ENCODE measurements at regions not wholly inside any gene's neighbourhood (a gene's known extent, or its start where the extent isn't known, plus 50 kb on each side); places are given as distances from the start of the nearest gene placed in this dataset.

- no peak for DNase-seq
- no peak overlapping the region for H2AFZ ChIP-seq (ENCODE audit: low read length)
Observed at GRCh38 chrX:113001836-113002235, 161.2 kb upstream of the AMOT start.

GRCh38 chrX:112997991-112998390 is 157.4 kb upstream of the AMOT start:
- Histone ChIP-seq H3K9ac (ENCODE audit: low read length) (no peak overlapping the region), H2AFZ (ENCODE audit: low read length) (no peak overlapping the region), H3K9me2 (replicated peaks; ENCODE audit: insufficient read depth, low read length) (no peaks in the 10 kb centered on the region), H3K4me1 (ENCODE audit: low read length) (no peaks in the 10 kb centered on the region), H4K20me1 (ENCODE audit: insufficient read depth, low read depth, low read length) (no peaks in the 10 kb centered on the region), H3K79me2 (ENCODE audit: low read length) (no peaks in the 10 kb centered on the region), H3K27me3 (ENCODE audit: low read length) (no peaks in the 10 kb centered on the region), H3K4me2 (ENCODE audit: low read depth, low read length, poor library complexity, severe bottlenecking) (no peak overlapping the region), H3K4me3 (ENCODE audit: low read length) (no peak overlapping the region), H3K27ac (ENCODE audit: low read length) (no peak overlapping the region), H3K9me3 (ENCODE audit: low read length) (no peaks in the 10 kb centered on the region), H3K36me3 (ENCODE audit: insufficient read depth, low read length) (no peaks in the 10 kb centered on the region)
- no peak for DNase-seq

More at GRCh38 chrX:113001836-113002235, 161.2 kb upstream of the AMOT start:
- Histone ChIP-seq H3K79me2 (ENCODE audit: low read length) (no peaks in the 10 kb centered on the region), H3K9me2 (replicated peaks; ENCODE audit: insufficient read depth, low read length) (no peaks in the 10 kb centered on the region), H3K4me2 (ENCODE audit: low read depth, low read length, poor library complexity, severe bottlenecking) (no peak overlapping the region), H3K4me3 (ENCODE audit: low read length) (no peak overlapping the region), H3K27me3 (ENCODE audit: low read length) (no peaks in the 10 kb centered on the region), H3K36me3 (ENCODE audit: insufficient read depth, low read length) (no peaks in the 10 kb centered on the region), H3K27ac (ENCODE audit: low read length) (no peak overlapping the region), H4K20me1 (ENCODE audit: insufficient read depth, low read depth, low read length) (no peaks in the 10 kb centered on the region), H3K9me3 (ENCODE audit: low read length) (no peaks in the 10 kb centered on the region), H3K4me1 (ENCODE audit: low read length) (no peaks in the 10 kb centered on the region), H3K9ac (ENCODE audit: low read length) (no peak overlapping the region)

- Histone ChIP-seq H3K36me3 (ENCODE audit: insufficient read depth, low read length) (no peaks in the 10 kb centered on the region), H3K27ac (ENCODE audit: low read length) (no peak overlapping the region), H2AFZ (ENCODE audit: low read length) (no peak overlapping the region), H3K79me2 (ENCODE audit: low read length) (no peaks in the 10 kb centered on the region), H3K4me3 (ENCODE audit: low read length) (no peak overlapping the region), H3K9me3 (ENCODE audit: low read length) (no peaks in the 10 kb centered on the region; the same call in 1 of the 2 replicates), H3K4me1 (ENCODE audit: low read length) (no peaks in the 10 kb centered on the region), H3K9ac (ENCODE audit: low read length) (no peak overlapping the region), H3K27me3 (ENCODE audit: low read length) (no peaks in the 10 kb centered on the region), H4K20me1 (ENCODE audit: insufficient read depth, low read depth, low read length) (no peaks in the 10 kb centered on the region), H3K4me2 (ENCODE audit: low read depth, low read length, poor library complexity, severe bottlenecking) (no peak overlapping the region), H3K9me2 (replicated peaks; ENCODE audit: insufficient read depth, low read length) (no peaks in the 10 kb centered on the region)
- no peak for DNase-seq
Observed at GRCh38 chrX:112991801-112992200, 151.2 kb upstream of the AMOT start.

- no peak for DNase-seq
- Histone ChIP-seq H4K20me1 (ENCODE audit: insufficient read depth, low read depth, low read length) (no peaks in the 10 kb centered on the region), H3K79me2 (ENCODE audit: low read length) (no peaks in the 10 kb centered on the region), H3K4me1 (ENCODE audit: low read length) (no peaks in the 10 kb centered on the region), H3K9me3 (ENCODE audit: low read length) (no peaks in the 10 kb centered on the region), H3K27me3 (ENCODE audit: low read length) (no peaks in the 10 kb centered on the region), H3K27ac (ENCODE audit: low read length) (no peak overlapping the region), H3K36me3 (ENCODE audit: insufficient read depth, low read length) (no peaks in the 10 kb centered on the region), H3K4me2 (ENCODE audit: low read depth, low read length, poor library complexity, severe bottlenecking) (no peak overlapping the region), H3K9me2 (replicated peaks; ENCODE audit: insufficient read depth, low read length) (no peaks in the 10 kb centered on the region), H3K9ac (ENCODE audit: low read length) (no peak overlapping the region), H2AFZ (ENCODE audit: low read length) (no peak overlapping the region), H3K4me3 (ENCODE audit: low read length) (no peak overlapping the region)
Observed at GRCh38 chrX:112979879-112980278, 139.2 kb upstream of the AMOT start.

- H3K27me3 ChIP-seq (ENCODE audit: low read length), result no peaks in the 10 kb centered on the region
- H3K4me2 ChIP-seq (ENCODE audit: low read depth, low read length, poor library complexity, severe bottlenecking), result no peak overlapping the region
- no peaks in the 10 kb centered on the region for H3K4me1 ChIP-seq (ENCODE audit: low read length)
- H2AFZ ChIP-seq (ENCODE audit: low read length), result no peak overlapping the region
- no peaks in the 10 kb centered on the region for H3K36me3 ChIP-seq (ENCODE audit: insufficient read depth, low read length)
- no peaks in the 10 kb centered on the region for H3K9me2 ChIP-seq (replicated peaks; ENCODE audit: insufficient read depth, low read length)
- H3K4me3 ChIP-seq (ENCODE audit: low read length), result no peak overlapping the region
- no peak overlapping the region for H3K9ac ChIP-seq (ENCODE audit: low read length)
- no peaks in the 10 kb centered on the region for H4K20me1 ChIP-seq (ENCODE audit: insufficient read depth, low read depth, low read length)
- H3K79me2 ChIP-seq (ENCODE audit: low read length), result no peaks in the 10 kb centered on the region
- H3K9me3 ChIP-seq (ENCODE audit: low read length), result no peaks in the 10 kb centered on the region
- DNase-seq, result no peak
- H3K27ac ChIP-seq (ENCODE audit: low read length), result no peak overlapping the region
Observed at GRCh38 chrX:112968351-112969133, 127.9 kb upstream of the AMOT start.

- H3K36me3 ChIP-seq (ENCODE audit: insufficient read depth, low read length), result no peaks in the 10 kb centered on the region
Observed at GRCh38 chrX:112967903-112968302, 127.3 kb upstream of the AMOT start.

GRCh38 chrX:112967341-112967740 is 126.7 kb upstream of the AMOT start:
- H3K4me2 ChIP-seq (ENCODE audit: low read depth, low read length, poor library complexity, severe bottlenecking), result no peak overlapping the region
- no peak for DNase-seq
- H3K9me3 ChIP-seq (ENCODE audit: low read length), result no peaks in the 10 kb centered on the region

More at GRCh38 chrX:112967903-112968302, 127.3 kb upstream of the AMOT start:
- DNase-seq, result no peak
- Histone ChIP-seq H4K20me1 (ENCODE audit: insufficient read depth, low read depth, low read length) (no peaks in the 10 kb centered on the region), H3K9ac (ENCODE audit: low read length) (no peak overlapping the region), H3K79me2 (ENCODE audit: low read length) (no peaks in the 10 kb centered on the region), H3K9me2 (replicated peaks; ENCODE audit: insufficient read depth, low read length) (no peaks in the 10 kb centered on the region), H3K27ac (ENCODE audit: low read length) (no peak overlapping the region), H3K27me3 (ENCODE audit: low read length) (no peaks in the 10 kb centered on the region), H3K9me3 (ENCODE audit: low read length) (no peaks in the 10 kb centered on the region), H3K4me3 (ENCODE audit: low read length) (no peak overlapping the region), H2AFZ (ENCODE audit: low read length) (no peak overlapping the region), H3K4me2 (ENCODE audit: low read depth, low read length, poor library complexity, severe bottlenecking) (no peak overlapping the region), H3K4me1 (ENCODE audit: low read length) (no peaks in the 10 kb centered on the region)

GRCh38 chrX:112961981-112962380 is 121.3 kb upstream of the AMOT start:
- Histone ChIP-seq H3K79me2 (ENCODE audit: low read length) (no peaks in the 10 kb centered on the region), H3K27me3 (ENCODE audit: low read length) (no peaks in the 10 kb centered on the region), H3K9me2 (replicated peaks; ENCODE audit: insufficient read depth, low read length) (no peaks in the 10 kb centered on the region), H3K9ac (ENCODE audit: low read length) (no peak overlapping the region), H3K27ac (ENCODE audit: low read length) (no peak overlapping the region), H3K36me3 (ENCODE audit: insufficient read depth, low read length) (no peaks in the 10 kb centered on the region), H2AFZ (ENCODE audit: low read length) (no peak overlapping the region), H3K4me2 (ENCODE audit: low read depth, low read length, poor library complexity, severe bottlenecking) (no peak overlapping the region), H3K4me3 (ENCODE audit: low read length) (no peak overlapping the region), H3K4me1 (ENCODE audit: low read length) (no peaks in the 10 kb centered on the region), H3K9me3 (ENCODE audit: low read length) (no peaks in the 10 kb centered on the region), H4K20me1 (ENCODE audit: insufficient read depth, low read depth, low read length) (no peaks in the 10 kb centered on the region)
- no peak for DNase-seq

More at GRCh38 chrX:112967341-112967740, 126.7 kb upstream of the AMOT start:
- H3K27me3 ChIP-seq (ENCODE audit: low read length), result no peaks in the 10 kb centered on the region
- H3K27ac ChIP-seq (ENCODE audit: low read length), result no peak overlapping the region
- H3K9ac ChIP-seq (ENCODE audit: low read length), result no peak overlapping the region
- H3K4me3 ChIP-seq (ENCODE audit: low read length), result no peak overlapping the region
- H3K36me3 ChIP-seq (ENCODE audit: insufficient read depth, low read length), result no peaks in the 10 kb centered on the region
- no peaks in the 10 kb centered on the region for H3K4me1 ChIP-seq (ENCODE audit: low read length)
- H4K20me1 ChIP-seq (ENCODE audit: insufficient read depth, low read depth, low read length), result no peaks in the 10 kb centered on the region
- no peak overlapping the region for H2AFZ ChIP-seq (ENCODE audit: low read length)
- H3K9me2 ChIP-seq (replicated peaks; ENCODE audit: insufficient read depth, low read length), result no peaks in the 10 kb centered on the region
- no peaks in the 10 kb centered on the region for H3K79me2 ChIP-seq (ENCODE audit: low read length)
